A204.1 (cell line): ENCODE measurements at regions not wholly inside any gene's neighbourhood (a gene's known extent, or its start where the extent isn't known, plus 50 kb on each side); places are given as distances from the start of the nearest gene placed in this dataset.
A peak's percentile ranks its signal among the peaks of the same experiment; 100 is the strongest.
"Not testable (repeated sequence)": the region's sequence is repeated elsewhere in the genome, so short reads cannot be mapped to it uniquely, and the experiment has no call there.

Experiments used
- FAIRE-seq: peaks from 2 replicates; lab custom pipeline; 2012; peaks lifted over from hg19 to GRCh38; lab: Jason Lieb, UNC

- FAIRE-seq = no peak
Observed at GRCh38 chr13:65808061-65808460, 1422.1 kb downstream of the PCDH9 start.

GRCh38 chr13:65803530-65804392 lies 1426.4 kb downstream of the PCDH9 start:
- no peak for FAIRE-seq

GRCh38 chr13:65789815-65790214 lies 1440.3 kb downstream of the PCDH9 start:
- no peak for FAIRE-seq

GRCh38 chr13:65787082-65787481 lies 1443.1 kb downstream of the PCDH9 start:
- no peak for FAIRE-seq

- no peak for FAIRE-seq
Observed at GRCh38 chr13:65784088-65784816, 1445.9 kb downstream of the PCDH9 start.

- FAIRE-seq = no peak
Observed at GRCh38 chr13:65783383-65783782, 1446.8 kb downstream of the PCDH9 start.

GRCh38 chr13:65771704-65772313 lies 1458.3 kb downstream of the PCDH9 start:
- FAIRE-seq = not testable (repeated sequence)

- no peak for FAIRE-seq
Observed at GRCh38 chr13:65768545-65768944, 1461.6 kb downstream of the PCDH9 start.

GRCh38 chr13:65763811-65764210 lies 1466.3 kb downstream of the PCDH9 start:
- FAIRE-seq = no peak

GRCh38 chr13:65762012-65762411 lies 1468.1 kb downstream of the PCDH9 start:
- no peak for FAIRE-seq

GRCh38 chr13:65756071-65756671 lies 1474.0 kb downstream of the PCDH9 start:
- no peak for FAIRE-seq

- FAIRE-seq = no peak
Observed at GRCh38 chr13:65748227-65748626, 1481.9 kb downstream of the PCDH9 start.

GRCh38 chr13:65746406-65746921 lies 1483.7 kb downstream of the PCDH9 start:
- no peak for FAIRE-seq

- no peak for FAIRE-seq
Observed at GRCh38 chr13:65744836-65745235, 1485.3 kb downstream of the PCDH9 start.

- no peak for FAIRE-seq
Observed at GRCh38 chr13:65733110-65733509, 1497.0 kb downstream of the PCDH9 start.

GRCh38 chr13:65727070-65727469 lies 1503.1 kb downstream of the PCDH9 start:
- no peak for FAIRE-seq

- no peak for FAIRE-seq
Observed at GRCh38 chr13:65725006-65725405, 1505.1 kb downstream of the PCDH9 start.

GRCh38 chr13:65724226-65724625 lies 1505.9 kb downstream of the PCDH9 start:
- no peak for FAIRE-seq

- no peak for FAIRE-seq
Observed at GRCh38 chr13:65722506-65722905, 1507.6 kb downstream of the PCDH9 start.

- FAIRE-seq = no peak
Observed at GRCh38 chr13:65719831-65720230, 1510.3 kb downstream of the PCDH9 start.

GRCh38 chr13:65710514-65710913 lies 1519.6 kb downstream of the PCDH9 start:
- no peak for FAIRE-seq

- peak; percentile 90 for FAIRE-seq
Observed at GRCh38 chr13:65697843-65698242, 1532.3 kb downstream of the PCDH9 start.
